ENCODE measurements at regions not wholly inside any gene's neighbourhood (a gene's known extent, or its start where the extent isn't known, plus 50 kb on each side); places are given as distances from the start of the nearest gene placed in this dataset.

DNA sequence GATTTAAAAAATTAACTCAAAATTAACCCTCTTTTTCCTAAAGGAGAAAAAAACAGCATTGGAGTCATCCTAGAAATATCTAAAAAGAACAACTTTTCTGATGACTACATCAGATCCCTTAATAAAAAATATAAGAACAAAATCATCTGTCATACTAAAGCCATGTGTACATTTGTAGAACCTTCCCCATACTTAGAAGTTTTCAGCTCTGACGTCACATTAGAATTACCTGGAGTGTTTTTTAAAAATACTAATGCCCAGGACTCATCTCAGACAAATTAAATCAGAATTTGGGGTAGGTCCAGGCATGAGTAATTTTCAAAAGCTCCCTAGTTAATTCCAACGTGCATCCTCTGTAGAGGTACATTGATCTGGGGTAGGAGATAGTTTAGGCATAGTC is 598.0 kb downstream of the DSC3 start:
- H4K5ac ChIP-seq (ENCODE audit: insufficient read length, low read depth, low read length) = no peak overlapping the region
- no peaks in the 10 kb centered on the region for H3K36me3 ChIP-seq (ENCODE audit: control insufficient read depth in 2 of 4, insufficient read depth in 4 of 4, low read length in 3 of 4)
- WGBS, 2 experiments (ENCODE audit: extremely low coverage in 1 of 2, insufficient coverage in 1 of 2, insufficient read length in 1 of 2, insufficient replicate concordance in 2 of 2, low coverage in 1 of 2, low lambda C conversion rate in 2 of 2, missing lambda C conversion rate in 1 of 2) = 85% methylated on average over 2 of the region's 2 CpGs; no CpG with 5 or more reads in 1 of the 2 experiments
- no peak overlapping the region for H3K18ac ChIP-seq (ENCODE audit: extremely low read depth, low read length)
- H4K20me1 ChIP-seq (replicated peaks in 1 of 2; ENCODE audit: control insufficient read depth in 1 of 2, insufficient read depth in 2 of 2, low read length in 2 of 2) = no peaks in the 10 kb centered on the region
- no peaks in the 10 kb centered on the region for H3K27me3 ChIP-seq (replicated peaks in 1 of 4; ENCODE audit: control insufficient read depth in 3 of 4, extremely low read depth in 1 of 4, insufficient read depth in 3 of 4, low read length in 3 of 4)
- H2AK5ac ChIP-seq (ENCODE audit: low read depth, low read length) = no peak overlapping the region
- no peaks in the 10 kb centered on the region for H3K9me3 ChIP-seq (ENCODE audit: insufficient read depth in 2 of 2, low read depth in 1 of 2, low read length in 1 of 2)
- H3K23ac ChIP-seq (ENCODE audit: insufficient read length) = no peak overlapping the region
- H3K4me2 ChIP-seq (ENCODE audit: insufficient read depth in 1 of 2, low read depth in 2 of 2, low read length in 2 of 2) = no peak overlapping the region
- CTCF ChIA-PET (ENCODE audit: partially characterized antibody) = interaction anchor here (1.3 kb wide), 1 partner anchor 445 kb away, joined by 4 read pairs; no protein-coding TSS in a partner anchor
- no peak overlapping the region for H3K4ac ChIP-seq (replicated peaks; ENCODE audit: insufficient read length, low read depth, low read length)
- H3K14ac ChIP-seq (ENCODE audit: insufficient read length) = no peak overlapping the region
- no peak overlapping the region for H2BK5ac ChIP-seq (ENCODE audit: low read depth, low read length)
- H4K91ac ChIP-seq (replicated peaks; ENCODE audit: insufficient read length, low read length) = no peak overlapping the region
- H2BK20ac ChIP-seq (ENCODE audit: low read length) = no peak overlapping the region
- peaks cover 0 to 2% (median 0%) of the 10 kb centered on the region in 4 experiments; a peak in 1 of 7 replicates for H3K4me1 ChIP-seq (replicated peaks in 1 of 4; ENCODE audit: control insufficient read depth in 3 of 4, insufficient read depth in 4 of 4, low read length in 3 of 4)
- FAIRE-seq = no peak
- H3K23me2 ChIP-seq (ENCODE audit: low read depth, low read length) = no peaks in the 10 kb centered on the region
- H3K79me1 ChIP-seq (ENCODE audit: low read depth, low read length) = no peaks in the 10 kb centered on the region
- no peak overlapping the region for H3K4me3 ChIP-seq (ENCODE audit: extremely low read depth in 1 of 4, insufficient read depth in 2 of 4, low read depth in 3 of 4, low read length in 4 of 4)
- H2BK12ac ChIP-seq (ENCODE audit: low read depth, low read length) = no peak overlapping the region
- H3K9ac ChIP-seq (replicated peaks in 1 of 4; ENCODE audit: extremely low read depth in 1 of 4, low read depth in 3 of 4, low read length in 3 of 4) = no peak overlapping the region
- no peak overlapping the region for H3K56ac ChIP-seq (replicated peaks; ENCODE audit: insufficient read length, low read depth, low read length)
- H2BK15ac ChIP-seq (ENCODE audit: low read length) = no peak overlapping the region
- no peak overlapping the region for H2AFZ ChIP-seq (ENCODE audit: low read length)
- H3K79me2 ChIP-seq (ENCODE audit: control insufficient read depth in 1 of 2, insufficient read depth in 2 of 2, low read length in 2 of 2) = no peaks in the 10 kb centered on the region
- H2BK120ac ChIP-seq (replicated peaks; ENCODE audit: low read depth, low read length) = no peak overlapping the region
- POLR2A ChIA-PET (ENCODE audit: partially characterized antibody) = no interaction called here
- H4K8ac ChIP-seq (ENCODE audit: extremely low read depth, insufficient read depth, low read length) = no peak overlapping the region
- DNase-seq (ENCODE audit: low read depth in 1 of 2, low spot score in 2 of 2) = no peak
- no peak overlapping the region for H3K27ac ChIP-seq (ENCODE audit: low read depth, low read length)
- TF ChIP-seq SIX5 (IDR thresholded peaks at IDR 0.05; ENCODE audit: low read depth, low read length) = no peak
- no peak for TF ChIP-seq PHF8 (conservative IDR thresholded peaks at IDR 0.05; ENCODE audit: low read depth, low read length)
- TF ChIP-seq BCL11A (IDR thresholded peaks at IDR 0.05; ENCODE audit: low read depth in 2 of 2, low read length in 2 of 2) = no peak
- no peak for TF ChIP-seq JUN (IDR thresholded peaks at IDR 0.05; ENCODE audit: low read depth, low read length)
- TF ChIP-seq KDM1A (IDR thresholded peaks at IDR 0.05; ENCODE audit: borderline replicate concordance, low read length) = no peak
- TF ChIP-seq E2F6 (IDR thresholded peaks at IDR 0.05) = no peak
- TF ChIP-seq GABPA (IDR thresholded peaks at IDR 0.05; ENCODE audit: borderline replicate concordance, insufficient read depth, low read length) = no peak
- TF ChIP-seq, protein P1, sequence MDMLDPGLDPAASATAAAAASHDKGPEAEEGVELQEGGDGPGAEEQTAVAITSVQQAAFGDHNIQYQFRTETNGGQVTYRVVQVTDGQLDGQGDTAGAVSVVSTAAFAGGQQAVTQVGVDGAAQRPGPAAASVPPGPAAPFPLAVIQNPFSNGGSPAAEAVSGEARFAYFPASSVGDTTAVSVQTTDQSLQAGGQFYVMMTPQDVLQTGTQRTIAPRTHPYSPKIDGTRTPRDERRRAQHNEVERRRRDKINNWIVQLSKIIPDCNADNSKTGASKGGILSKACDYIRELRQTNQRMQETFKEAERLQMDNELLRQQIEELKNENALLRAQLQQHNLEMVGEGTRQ (IDR thresholded peaks at IDR 0.05; ENCODE audit: low read length) = no peak
- TF ChIP-seq TAF1 (IDR thresholded peaks at IDR 0.05; ENCODE audit: low read depth, low read length) = no peak
- TF ChIP-seq TBP (IDR thresholded peaks at IDR 0.05; ENCODE audit: low read depth, low read length) = no peak
- TF ChIP-seq, protein P2, sequence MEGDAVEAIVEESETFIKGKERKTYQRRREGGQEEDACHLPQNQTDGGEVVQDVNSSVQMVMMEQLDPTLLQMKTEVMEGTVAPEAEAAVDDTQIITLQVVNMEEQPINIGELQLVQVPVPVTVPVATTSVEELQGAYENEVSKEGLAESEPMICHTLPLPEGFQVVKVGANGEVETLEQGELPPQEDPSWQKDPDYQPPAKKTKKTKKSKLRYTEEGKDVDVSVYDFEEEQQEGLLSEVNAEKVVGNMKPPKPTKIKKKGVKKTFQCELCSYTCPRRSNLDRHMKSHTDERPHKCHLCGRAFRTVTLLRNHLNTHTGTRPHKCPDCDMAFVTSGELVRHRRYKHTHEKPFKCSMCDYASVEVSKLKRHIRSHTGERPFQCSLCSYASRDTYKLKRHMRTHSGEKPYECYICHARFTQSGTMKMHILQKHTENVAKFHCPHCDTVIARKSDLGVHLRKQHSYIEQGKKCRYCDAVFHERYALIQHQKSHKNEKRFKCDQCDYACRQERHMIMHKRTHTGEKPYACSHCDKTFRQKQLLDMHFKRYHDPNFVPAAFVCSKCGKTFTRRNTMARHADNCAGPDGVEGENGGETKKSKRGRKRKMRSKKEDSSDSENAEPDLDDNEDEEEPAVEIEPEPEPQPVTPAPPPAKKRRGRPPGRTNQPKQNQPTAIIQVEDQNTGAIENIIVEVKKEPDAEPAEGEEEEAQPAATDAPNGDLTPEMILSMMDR (IDR thresholded peaks at IDR 0.05; ENCODE audit: control extremely low read depth in 1 of 3, insufficient read depth in 1 of 3, low read depth in 1 of 3, low read length in 3 of 3) = no peak
